IMR-90 (cell line): ENCODE measurements at regions not wholly inside any gene's neighbourhood (a gene's known extent, or its start where the extent isn't known, plus 50 kb on each side); places are given as distances from the start of the nearest gene placed in this dataset.

ENCODE experiments used
- ATAC-seq: fragments of 200-7000 bp; cut with Tn5 transposase; 2 replicates; pipeline ENCODE4 v1.9.1; 2020; ENCODE audit warnings: low read depth, mild to moderate bottlenecking, moderate library complexity
- BruUV-seq: library from RNA; stranded (reverse); fragments of 400-500 nt; replicated peaks from 2 replicates; lab custom pipeline; 2021; lab: Mats Ljungman, UMichigan
- CTCF ChIA-PET: fragments of 300-600 bp; formaldehyde crosslinking; extraction: SDS; loops from one replicate; lab custom pipeline; 2021; ENCODE audit warnings: antibody characterized with exemption; lab: Yijun Ruan, JAX
- POLR2A ChIA-PET: fragments of 300-600 bp; sonication (Branson Sonifier 250); formaldehyde crosslinking; loops from one replicate; lab custom pipeline; 2022; ENCODE audit warnings: antibody characterized with exemption; ENCODE audit not compliant: unreplicated experiment; lab: Charles Lee
- DNase-seq: peaks from one replicate; pipeline ENCODE4 v3.0.0; 2013
- H2AFZ ChIP-seq: replicated peaks from 2 replicates; pipeline ENCODE3; 2013; ENCODE audit warnings: low read length, mild to moderate bottlenecking; ENCODE audit not compliant: poor library complexity
- H2AK5ac ChIP-seq: 2 replicates; pipeline ENCODE4 v1.6.1; 2013; ENCODE audit warnings: low read depth, low read length, inconsistent platforms
- H2AK9ac ChIP-seq: replicated peaks from 2 replicates; pipeline ENCODE3; 2013; ENCODE audit warnings: mild to moderate bottlenecking, low read depth, low read length, moderate library complexity; ENCODE audit not compliant: poor library complexity
- H2BK120ac ChIP-seq: 2 replicates; pipeline ENCODE4 v1.6.1; 2013; ENCODE audit warnings: low read depth, low read length, inconsistent platforms
- H2BK15ac ChIP-seq: 3 replicates; pipeline ENCODE4 v1.6.1; 2013; ENCODE audit warnings: low read depth, low read length, inconsistent platforms
- H2BK20ac ChIP-seq: 2 replicates; pipeline ENCODE4 v1.6.1; 2013; ENCODE audit warnings: low read depth, mild to moderate bottlenecking, inconsistent platforms, low read length, moderate library complexity
- H2BK5ac ChIP-seq: 2 replicates; pipeline ENCODE4 v1.6.1; 2013; ENCODE audit warnings: mild to moderate bottlenecking, low read depth, low read length, inconsistent platforms; ENCODE audit not compliant: poor library complexity, severe bottlenecking
- H3K14ac ChIP-seq: replicated peaks from 2 replicates; pipeline ENCODE4 v1.6.1; 2013; ENCODE audit warnings: low read depth, low read length, inconsistent platforms
- H3K18ac ChIP-seq: 2 replicates; pipeline ENCODE4 v1.6.1; 2013; ENCODE audit warnings: low read depth, low read length, control low read depth
- H3K23ac ChIP-seq: 2 replicates; pipeline ENCODE4 v1.6.1; 2013; ENCODE audit warnings: low read depth, low read length, inconsistent platforms
- H3K27ac ChIP-seq: 2 replicates; pipeline ENCODE4 v1.5.1; 2013; ENCODE audit warnings: mild to moderate bottlenecking, control low read depth, low read length; ENCODE audit not compliant: insufficient read depth
- H3K27me3 ChIP-seq: 2 replicates; pipeline ENCODE4 v1.6.1; 2013; ENCODE audit warnings: low read length; ENCODE audit not compliant: control insufficient read depth, insufficient read depth
- H3K36me3 ChIP-seq: 2 replicates; pipeline ENCODE4 v1.6.1; 2013; ENCODE audit warnings: low read length, mixed read lengths; ENCODE audit not compliant: control insufficient read depth, insufficient read depth
- H3K4ac ChIP-seq: 2 replicates; pipeline ENCODE4 v1.6.1; 2013; ENCODE audit warnings: low read depth, low read length, inconsistent platforms
- H3K4me1 ChIP-seq: 2 replicates; pipeline ENCODE4 v1.6.1; 2013; ENCODE audit warnings: low read length, mixed read lengths; ENCODE audit not compliant: control insufficient read depth, insufficient read depth
- H3K4me2 ChIP-seq: 2 replicates; pipeline ENCODE4 v1.6.1; 2013; ENCODE audit warnings: low read depth, mild to moderate bottlenecking, control low read depth, low read length, moderate library complexity
- H3K4me3 ChIP-seq: 2 replicates; pipeline ENCODE4 v1.5.1; 2013; ENCODE audit warnings: low read depth, mild to moderate bottlenecking, control low read depth, low read length, moderate library complexity; ENCODE audit not compliant: insufficient read depth
- H3K56ac ChIP-seq: 2 replicates; pipeline ENCODE4 v1.6.1; 2013; ENCODE audit warnings: low read length, inconsistent platforms; ENCODE audit not compliant: insufficient read depth; ENCODE audit errors: extremely low read depth
- H3K79me1 ChIP-seq, 2 experiments: 2 replicates each; pipeline ENCODE4 v1.6.1; 2013; ENCODE audit warnings: low read length in 2 of 2, inconsistent platforms in 1 of 2, low read depth in 1 of 2
- H3K9ac ChIP-seq: 2 replicates; pipeline ENCODE4 v1.6.1; 2013; ENCODE audit warnings: low read depth, low read length, control low read depth
- H3K9me1 ChIP-seq: 2 replicates; pipeline ENCODE4 v1.6.1; 2013; ENCODE audit warnings: low read length, inconsistent platforms; ENCODE audit not compliant: insufficient read depth
- H3K9me3 ChIP-seq: 2 replicates; pipeline ENCODE4 v1.6.1; 2013; ENCODE audit warnings: low read length; ENCODE audit not compliant: control insufficient read depth, insufficient read depth
- H4K20me1 ChIP-seq: 2 replicates; pipeline ENCODE4 v1.6.1; 2013; ENCODE audit warnings: low read length, inconsistent platforms; ENCODE audit not compliant: insufficient read depth
- H4K5ac ChIP-seq: 2 replicates; pipeline ENCODE4 v1.6.1; 2013; ENCODE audit warnings: mild to moderate bottlenecking, low read depth, low read length, control low read depth
- H4K8ac ChIP-seq, 2 experiments: 2 replicates each; pipeline ENCODE4 v1.6.1; 2013; ENCODE audit warnings: low read depth in 2 of 2, low read length in 2 of 2, control low read depth in 1 of 2, inconsistent platforms in 1 of 2
- H4K91ac ChIP-seq: 2 replicates; pipeline ENCODE4 v1.6.1; 2013; ENCODE audit warnings: low read depth, low read length, inconsistent platforms; ENCODE audit not compliant: insufficient read depth
- FOS ChIP-seq: fragments of 150-350 bp; IDR thresholded peaks from 2 replicates; pipeline ENCODE4 v1.6.1; 2016; ENCODE audit warnings: low read depth, low read length
- MAFK ChIP-seq: IDR thresholded peaks from 2 replicates; pipeline ENCODE4 v1.6.1; 2012; ENCODE audit warnings: low read depth, low read length, improper control_type of control experiment
- MXI1 ChIP-seq: IDR thresholded peaks from 2 replicates; pipeline ENCODE4 v1.6.1; 2012; ENCODE audit warnings: low read depth, mild to moderate bottlenecking, low read length, moderate library complexity, borderline replicate concordance
- NFE2L2 ChIP-seq: fragments of 150-350 bp; IDR thresholded peaks from 2 replicates; pipeline ENCODE4 v1.6.1; 2016; ENCODE audit warnings: low read depth, mild to moderate bottlenecking, low read length
- POLR2A ChIP-seq: IDR thresholded peaks from 2 replicates; pipeline ENCODE4 v1.6.1; 2012; ENCODE audit warnings: mild to moderate bottlenecking, low read depth, low read length
- RCOR1 ChIP-seq: IDR thresholded peaks from 2 replicates; pipeline ENCODE4 v1.6.1; 2012; ENCODE audit warnings: mild to moderate bottlenecking, low read length, improper control_type of control experiment; ENCODE audit not compliant: insufficient replicate concordance
- SMC3 ChIP-seq: fragments of 150-350 bp; IDR thresholded peaks from 2 replicates; pipeline ENCODE4 v1.6.1; 2016; ENCODE audit warnings: low read depth, mild to moderate bottlenecking, antibody characterized with exemption, low read length, moderate library complexity
- WGBS, 2 experiments: methylation state at CpG; one replicate each; pipeline versions ENCODE4 v1.1.5 to v1.1.7; 2013; ENCODE audit warnings: missing lambda C conversion rate in 2 of 2; ENCODE audit not compliant: insufficient read length in 1 of 2; ENCODE audit errors: extremely low coverage in 2 of 2; 5-methylcytosine and 5-hydroxymethylcytosine counted together
- dilution Hi-C: fragments of 300-500 bp; cut with HindIII; formaldehyde crosslinking; loops from one replicate; pipeline ENCODE4 v1.14.3; 2018; ENCODE audit warnings: low sequenced_read_pairs; ENCODE audit not compliant: unreplicated experiment
- in situ Hi-C: fragments of 300-500 bp; cut with MboI; formaldehyde crosslinking; loops from 3 replicates; pipeline ENCODE4 v1.14.3; 2019; ENCODE audit warnings: low sequenced_read_pairs, inconsistent platforms, mixed read lengths
- intact Hi-C: fragments of 100-400 bp; cut with micrococcal nuclease; formaldehyde crosslinking; loops from 2 replicates; pipeline ENCODE4 v1.10.0; 2022
- TF ChIP-seq, protein P1 (sequence below): fragments of 150-350 bp; IDR thresholded peaks from 2 replicates; pipeline ENCODE4 v1.6.1; 2017; ENCODE audit warnings: mild to moderate bottlenecking, antibody characterized with exemption, low read length, low read depth

DNA sequence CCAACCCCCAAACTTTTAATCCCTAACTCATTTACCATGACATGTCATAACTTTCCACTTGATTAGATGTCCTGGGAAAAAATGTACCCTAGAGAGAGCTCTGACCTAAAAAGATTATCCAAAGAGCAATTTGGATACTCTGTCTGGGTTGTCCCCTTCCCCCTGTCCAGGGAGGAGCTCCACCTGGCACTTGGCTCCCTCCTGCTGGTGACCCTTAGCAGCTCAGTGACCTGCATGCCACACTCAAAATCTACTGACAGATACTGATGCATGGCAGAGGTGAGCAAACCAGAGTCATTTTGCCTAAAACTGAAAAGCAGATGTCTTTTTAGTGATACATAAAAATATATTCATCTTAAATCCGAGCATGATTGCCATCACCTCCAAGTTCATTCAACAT, 442.3 kb upstream of the CHRM3 start:
- ChIA-PET CTCF (no interaction called here), POLR2A (no interaction called here)
- H3K4me2 ChIP-seq = no peak overlapping the region
- intact Hi-C loops (no loop called here), in situ Hi-C loops (no loop called here), dilution Hi-C loops (no loop called here)
- no peak overlapping the region for H2BK20ac ChIP-seq
- no peak overlapping the region for H2AK5ac ChIP-seq
- H4K5ac ChIP-seq = no peak overlapping the region
- H3K27ac ChIP-seq = no peak overlapping the region
- no peaks in the 10 kb centered on the region for H3K27me3 ChIP-seq
- H3K23ac ChIP-seq = no peak overlapping the region
- H2AFZ ChIP-seq = no peak overlapping the region
- H3K18ac ChIP-seq = no peak overlapping the region
- TF ChIP-seq SMC3 = no peak
- TF ChIP-seq, protein P1, sequence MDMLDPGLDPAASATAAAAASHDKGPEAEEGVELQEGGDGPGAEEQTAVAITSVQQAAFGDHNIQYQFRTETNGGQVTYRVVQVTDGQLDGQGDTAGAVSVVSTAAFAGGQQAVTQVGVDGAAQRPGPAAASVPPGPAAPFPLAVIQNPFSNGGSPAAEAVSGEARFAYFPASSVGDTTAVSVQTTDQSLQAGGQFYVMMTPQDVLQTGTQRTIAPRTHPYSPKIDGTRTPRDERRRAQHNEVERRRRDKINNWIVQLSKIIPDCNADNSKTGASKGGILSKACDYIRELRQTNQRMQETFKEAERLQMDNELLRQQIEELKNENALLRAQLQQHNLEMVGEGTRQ = no peak
- TF ChIP-seq NFE2L2 = no peak
- TF ChIP-seq RCOR1 = no peak
- no peak for TF ChIP-seq POLR2A
- no peak for TF ChIP-seq MAFK
- TF ChIP-seq MXI1 = no peak
- no peak for TF ChIP-seq FOS
- no peak overlapping the region for H3K4me3 ChIP-seq
- ATAC-seq (no peak), DNase-seq (no peak)
- H3K14ac ChIP-seq = no peak overlapping the region
- H3K36me3 ChIP-seq = no peaks in the 10 kb centered on the region
- H3K4me1 ChIP-seq = no peaks in the 10 kb centered on the region
- no peaks in the 10 kb centered on the region for H4K20me1 ChIP-seq
- no peak overlapping the region for H2BK120ac ChIP-seq
- WGBS, 2 experiments = no CpG with 5 or more reads among the region's 1 CpG
- no peaks in the 10 kb centered on the region for H3K79me1 ChIP-seq
- peaks cover 5% of the 10 kb centered on the region for H3K9me3 ChIP-seq
- no TSS peak for BruUV-seq
- H3K9ac ChIP-seq = no peak overlapping the region
- H3K4ac ChIP-seq = no peak overlapping the region
- H2BK15ac ChIP-seq = no peak overlapping the region
- H3K56ac ChIP-seq = no peak overlapping the region
- H3K9me1 ChIP-seq = no peaks in the 10 kb centered on the region
- no peak overlapping the region for H2AK9ac ChIP-seq
- no peak overlapping the region for H4K91ac ChIP-seq
- no peak overlapping the region for H4K8ac ChIP-seq
- no peak overlapping the region for H2BK5ac ChIP-seq
